K562 (cell line): ENCODE measurements at regions not wholly inside any gene's neighbourhood (a gene's known extent, or its start where the extent isn't known, plus 50 kb on each side); places are given as distances from the start of the nearest gene placed in this dataset.

Experiments
- ATAC-seq: fragments of 200-7000 bp; cut with Tn5 transposase; 3 replicates; pipeline ENCODE4 v1.9.1; 2020; ENCODE audit warnings: moderate library complexity
- BruUV-seq: library from RNA; stranded (reverse); fragments of 400-500 nt; replicated peaks from 2 replicates; lab custom pipeline; 2021; lab: Mats Ljungman, UMichigan
- CTCF ChIA-PET: fragments of 300-600 bp; formaldehyde crosslinking; extraction: SDS; loops from one replicate; lab custom pipeline; 2021; ENCODE audit warnings: low intra/inter-chr PET ratio; lab: Yijun Ruan, JAX
- POLR2A ChIA-PET: fragments of 300-600, 350-650 bp; sonication (Branson Sonifier 250); formaldehyde crosslinking; extraction: SDS; loops from one replicate; lab custom pipeline; 2021; ENCODE audit warnings: antibody characterized with exemption, inconsistent platforms; lab: Yijun Ruan, JAX
- DNase-seq, 4 experiments: peaks; one replicate each; pipeline versions ENCODE4 v3.0.0 to v3.0.0-alpha.2; 2011 to 2018; ENCODE audit warnings: low spot score in 3 of 4, mixed read lengths in 3 of 4; ENCODE audit errors: extremely low read depth in 1 of 4
- FAIRE-seq: peaks from 2 replicates; lab custom pipeline; 2011; peaks lifted over from hg19 to GRCh38; lab: Jason Lieb, UNC
- H2AFZ ChIP-seq: 2 replicates; pipeline ENCODE4 v1.6.0; 2011; ENCODE audit warnings: low read depth, low read length, control low read depth, inconsistent platforms
- H3K27ac ChIP-seq: fragments of 200-600 bp; 3 replicates; pipeline ENCODE4 v1.8.0; 2011; ENCODE audit warnings: low read depth, mild to moderate bottlenecking, control low read depth, inconsistent platforms, low read length, moderate library complexity, mixed read lengths; ENCODE audit errors: extremely low read depth
- H3K27me3 ChIP-seq, 2 experiments: fragments of 300-600 bp in 1 of 2; 2 replicates in 1 of 2; 3 replicates in 1 of 2; pipeline versions ENCODE4 v1.6.0 to v1.8.0; 2011; ENCODE audit warnings: inconsistent platforms in 2 of 2, low read length in 2 of 2, mild to moderate bottlenecking in 1 of 2, mixed read lengths in 1 of 2, moderate library complexity in 1 of 2; ENCODE audit not compliant: control insufficient read depth in 2 of 2, insufficient read depth in 2 of 2
- H3K36me3 ChIP-seq: fragments of 300-600 bp; 3 replicates; pipeline ENCODE4 v1.8.0; 2011; ENCODE audit warnings: mild to moderate bottlenecking, low read length, inconsistent platforms; ENCODE audit not compliant: control insufficient read depth, insufficient read depth
- H3K4me1 ChIP-seq, 2 experiments: fragments of 200-600 bp in 1 of 2; replicated peaks in 1 of 2; 2 replicates in 1 of 2; 3 replicates in 1 of 2; pipeline versions ENCODE4 v1.5.1 to v1.8.0; 2011; ENCODE audit warnings: inconsistent platforms in 2 of 2, low read length in 2 of 2, mild to moderate bottlenecking in 1 of 2, mixed read lengths in 1 of 2, moderate library complexity in 1 of 2; ENCODE audit not compliant: control insufficient read depth in 2 of 2, insufficient read depth in 2 of 2
- H3K4me2 ChIP-seq: 2 replicates; pipeline ENCODE4 v1.6.1; 2011; ENCODE audit warnings: low read length, control low read depth, inconsistent platforms, mixed read lengths; ENCODE audit not compliant: insufficient read depth
- H3K4me3 ChIP-seq: fragments of 200-600 bp; sonication (generic), shearing (Covaris generic); 2 replicates; pipeline ENCODE4 v1.5.1; 2016; ENCODE audit warnings: control low read depth, inconsistent platforms
- H3K79me2 ChIP-seq: fragments of 200-600 bp; 3 replicates; pipeline ENCODE4 v1.8.0; 2011; ENCODE audit warnings: low read length, inconsistent platforms; ENCODE audit not compliant: control insufficient read depth, insufficient read depth
- H3K9ac ChIP-seq, 2 experiments: 2 replicates each; pipeline versions ENCODE4 v1.6.0 to v1.6.1; 2011; ENCODE audit warnings: low read depth in 2 of 2, low read length in 2 of 2, control low read depth in 1 of 2, inconsistent platforms in 1 of 2, mild to moderate bottlenecking in 1 of 2, mixed read lengths in 1 of 2; ENCODE audit not compliant: insufficient read depth in 1 of 2
- H3K9me1 ChIP-seq: one replicate; pipeline ENCODE4 v1.6.0; 2011; ENCODE audit warnings: inconsistent platforms, mild to moderate bottlenecking, low read length, moderate library complexity; ENCODE audit not compliant: control insufficient read depth, insufficient read depth
- H3K9me3 ChIP-seq: replicated peaks from 2 replicates; pipeline ENCODE4 v1.5.1; 2011; ENCODE audit warnings: low read depth, low read length, inconsistent platforms; ENCODE audit not compliant: control insufficient read depth, insufficient read depth
- H4K20me1 ChIP-seq: replicated peaks from 2 replicates; pipeline ENCODE4 v1.6.1; 2011; ENCODE audit warnings: low read length, inconsistent platforms, mixed read lengths; ENCODE audit not compliant: control insufficient read depth, insufficient read depth
- EZH2 ChIP-seq: IDR thresholded peaks from 2 replicates; pipeline ENCODE4 v1.6.1; 2012; ENCODE audit warnings: low read depth, mild to moderate bottlenecking, inconsistent platforms, low read length, borderline replicate concordance
- HDAC3 ChIP-seq: fragments of 450-650 bp; IDR thresholded peaks from 2 replicates; pipeline ENCODE4 v1.6.1; 2018; ENCODE audit warnings: borderline replicate concordance, mild to moderate bottlenecking, moderate library complexity; ENCODE audit not compliant: partially characterized antibody
- PTRF ChIP-seq: fragments of 450-650 bp; IDR thresholded peaks from 2 replicates; pipeline ENCODE4 v1.6.1; 2016; ENCODE audit warnings: mild to moderate bottlenecking, missing genetic modification characterization, missing compliant biosample characterization
- ZFP1 ChIP-seq: fragments of 450-650 bp; formaldehyde crosslinking; IDR thresholded peaks from 2 replicates; pipeline ENCODE4 v1.4.0; 2020; ENCODE audit warnings: mild to moderate bottlenecking, mixed read lengths
- ZNF551 ChIP-seq: fragments of 250-450 bp; sonication (Bioruptor Pico); IDR thresholded peaks from 2 replicates; pipeline ENCODE4 v1.5.0; 2021; ENCODE audit warnings: mild to moderate bottlenecking, moderate library complexity
- WGBS: fragments of 100-300 bp; shearing (Covaris generic); methylation state at CpG from one replicate; pipeline ENCODE4 v1.1.6; 2016; ENCODE audit warnings: low coverage, mixed read lengths; ENCODE audit not compliant: insufficient coverage; ENCODE audit errors: missing lambda C conversion rate; 5-methylcytosine and 5-hydroxymethylcytosine counted together
- in situ Hi-C: fragments of 300-500 bp; cut with MboI; formaldehyde crosslinking; loops from 4 replicates; pipeline ENCODE4 v1.15.0; 2018; ENCODE audit warnings: inconsistent platforms, mixed read lengths
- intact Hi-C: fragments of 100-400 bp; cut with micrococcal nuclease; formaldehyde crosslinking; loops from 2 replicates; pipeline ENCODE4 v1.14.2; 2022
- TF ChIP-seq, protein P1 (sequence below), 2 experiments: IDR thresholded peaks; 2 replicates each; pipeline ENCODE4 v1.6.1; 2012; ENCODE audit warnings: improper control_type of control experiment in 2 of 2, low read depth in 2 of 2, low read length in 2 of 2, borderline replicate concordance in 1 of 2
- TF ChIP-seq, protein P2 (sequence below): IDR thresholded peaks from 3 replicates; pipeline ENCODE4 v1.6.1; 2011; ENCODE audit warnings: borderline replicate concordance, mild to moderate bottlenecking; ENCODE audit not compliant: insufficient read length, insufficient read depth
- TF ChIP-seq, protein P3 (sequence below), 2 experiments: fragments of 450-650 bp; formaldehyde crosslinking in 1 of 2; IDR thresholded peaks; 2 replicates each; pipeline versions ENCODE4 v1.4.0 to v1.6.1; 2014 to 2020; ENCODE audit warnings: mild to moderate bottlenecking in 2 of 2, borderline replicate concordance in 1 of 2, low read depth in 1 of 2

DNA sequence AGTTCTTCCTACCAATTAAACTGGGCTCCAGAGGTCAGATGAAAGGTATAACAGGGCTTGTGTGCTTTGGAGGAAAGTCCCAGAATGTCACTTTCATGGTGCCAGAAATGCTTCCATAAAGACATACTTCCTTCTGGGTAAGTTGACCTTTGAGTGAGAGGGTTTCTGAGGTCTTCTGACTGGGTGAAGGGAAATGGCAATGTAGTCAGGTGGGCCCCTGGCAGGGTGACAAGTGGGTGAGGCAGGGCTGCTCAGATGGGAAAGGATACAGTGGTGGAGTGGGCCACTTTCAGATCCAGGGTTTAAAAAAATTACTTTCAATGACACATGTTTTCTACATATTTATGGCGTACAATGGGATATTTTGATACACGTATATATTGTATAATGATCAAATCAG is 136.5 kb upstream of the PITX1 start:
- FAIRE-seq (no peak), DNase-seq (no peak), ATAC-seq (no peak)
- no peaks in the 10 kb centered on the region for H3K36me3 ChIP-seq
- TF ChIP-seq, protein P1, sequence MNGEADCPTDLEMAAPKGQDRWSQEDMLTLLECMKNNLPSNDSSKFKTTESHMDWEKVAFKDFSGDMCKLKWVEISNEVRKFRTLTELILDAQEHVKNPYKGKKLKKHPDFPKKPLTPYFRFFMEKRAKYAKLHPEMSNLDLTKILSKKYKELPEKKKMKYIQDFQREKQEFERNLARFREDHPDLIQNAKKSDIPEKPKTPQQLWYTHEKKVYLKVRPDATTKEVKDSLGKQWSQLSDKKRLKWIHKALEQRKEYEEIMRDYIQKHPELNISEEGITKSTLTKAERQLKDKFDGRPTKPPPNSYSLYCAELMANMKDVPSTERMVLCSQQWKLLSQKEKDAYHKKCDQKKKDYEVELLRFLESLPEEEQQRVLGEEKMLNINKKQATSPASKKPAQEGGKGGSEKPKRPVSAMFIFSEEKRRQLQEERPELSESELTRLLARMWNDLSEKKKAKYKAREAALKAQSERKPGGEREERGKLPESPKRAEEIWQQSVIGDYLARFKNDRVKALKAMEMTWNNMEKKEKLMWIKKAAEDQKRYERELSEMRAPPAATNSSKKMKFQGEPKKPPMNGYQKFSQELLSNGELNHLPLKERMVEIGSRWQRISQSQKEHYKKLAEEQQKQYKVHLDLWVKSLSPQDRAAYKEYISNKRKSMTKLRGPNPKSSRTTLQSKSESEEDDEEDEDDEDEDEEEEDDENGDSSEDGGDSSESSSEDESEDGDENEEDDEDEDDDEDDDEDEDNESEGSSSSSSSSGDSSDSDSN (IDR thresholded peaks at IDR 0.05; ENCODE audit: borderline replicate concordance in 1 of 2, low read depth in 2 of 2, low read length in 2 of 2) = no peak
- TF ChIP-seq, protein P2, sequence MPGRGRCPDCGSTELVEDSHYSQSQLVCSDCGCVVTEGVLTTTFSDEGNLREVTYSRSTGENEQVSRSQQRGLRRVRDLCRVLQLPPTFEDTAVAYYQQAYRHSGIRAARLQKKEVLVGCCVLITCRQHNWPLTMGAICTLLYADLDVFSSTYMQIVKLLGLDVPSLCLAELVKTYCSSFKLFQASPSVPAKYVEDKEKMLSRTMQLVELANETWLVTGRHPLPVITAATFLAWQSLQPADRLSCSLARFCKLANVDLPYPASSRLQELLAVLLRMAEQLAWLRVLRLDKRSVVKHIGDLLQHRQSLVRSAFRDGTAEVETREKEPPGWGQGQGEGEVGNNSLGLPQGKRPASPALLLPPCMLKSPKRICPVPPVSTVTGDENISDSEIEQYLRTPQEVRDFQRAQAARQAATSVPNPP = no peak
- TF ChIP-seq EZH2 = no peak
- TF ChIP-seq ZFP1 (CRISPR knock-in tag) = no peak
- no peak for TF ChIP-seq PTRF (tag)
- TF ChIP-seq, protein P3, sequence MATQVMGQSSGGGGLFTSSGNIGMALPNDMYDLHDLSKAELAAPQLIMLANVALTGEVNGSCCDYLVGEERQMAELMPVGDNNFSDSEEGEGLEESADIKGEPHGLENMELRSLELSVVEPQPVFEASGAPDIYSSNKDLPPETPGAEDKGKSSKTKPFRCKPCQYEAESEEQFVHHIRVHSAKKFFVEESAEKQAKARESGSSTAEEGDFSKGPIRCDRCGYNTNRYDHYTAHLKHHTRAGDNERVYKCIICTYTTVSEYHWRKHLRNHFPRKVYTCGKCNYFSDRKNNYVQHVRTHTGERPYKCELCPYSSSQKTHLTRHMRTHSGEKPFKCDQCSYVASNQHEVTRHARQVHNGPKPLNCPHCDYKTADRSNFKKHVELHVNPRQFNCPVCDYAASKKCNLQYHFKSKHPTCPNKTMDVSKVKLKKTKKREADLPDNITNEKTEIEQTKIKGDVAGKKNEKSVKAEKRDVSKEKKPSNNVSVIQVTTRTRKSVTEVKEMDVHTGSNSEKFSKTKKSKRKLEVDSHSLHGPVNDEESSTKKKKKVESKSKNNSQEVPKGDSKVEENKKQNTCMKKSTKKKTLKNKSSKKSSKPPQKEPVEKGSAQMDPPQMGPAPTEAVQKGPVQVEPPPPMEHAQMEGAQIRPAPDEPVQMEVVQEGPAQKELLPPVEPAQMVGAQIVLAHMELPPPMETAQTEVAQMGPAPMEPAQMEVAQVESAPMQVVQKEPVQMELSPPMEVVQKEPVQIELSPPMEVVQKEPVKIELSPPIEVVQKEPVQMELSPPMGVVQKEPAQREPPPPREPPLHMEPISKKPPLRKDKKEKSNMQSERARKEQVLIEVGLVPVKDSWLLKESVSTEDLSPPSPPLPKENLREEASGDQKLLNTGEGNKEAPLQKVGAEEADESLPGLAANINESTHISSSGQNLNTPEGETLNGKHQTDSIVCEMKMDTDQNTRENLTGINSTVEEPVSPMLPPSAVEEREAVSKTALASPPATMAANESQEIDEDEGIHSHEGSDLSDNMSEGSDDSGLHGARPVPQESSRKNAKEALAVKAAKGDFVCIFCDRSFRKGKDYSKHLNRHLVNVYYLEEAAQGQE (IDR thresholded peaks at IDR 0.05; ENCODE audit: borderline replicate concordance) = no peak
- TF ChIP-seq, protein P3 (CRISPR knock-in tag; IDR thresholded peaks at IDR 0.05; ENCODE audit: low read depth) = no peak
- TF ChIP-seq ZNF551 (CRISPR knock-in tag) = no peak
- no peak for TF ChIP-seq HDAC3
- H3K9me1 ChIP-seq = no peaks in the 10 kb centered on the region
- no peak overlapping the region for H3K4me2 ChIP-seq
- H2AFZ ChIP-seq = no peak overlapping the region
- no peaks in the 10 kb centered on the region for H3K9me3 ChIP-seq
- H3K27ac ChIP-seq = no peak overlapping the region
- in situ Hi-C loops (no loop called here), intact Hi-C loops (no loop called here)
- BruUV-seq = no TSS peak
- H3K9ac ChIP-seq = no peak overlapping the region
- H3K4me3 ChIP-seq = no peak overlapping the region
- 42% methylated on average over 2 of the region's 2 CpGs for WGBS
- no peaks in the 10 kb centered on the region for H4K20me1 ChIP-seq
- peaks cover 7% of the 10 kb centered on the region; the same call in 1 of the 3 replicates for H3K79me2 ChIP-seq
- no peaks in the 10 kb centered on the region for H3K27me3 ChIP-seq
- ChIA-PET POLR2A (interaction anchor here (1.2 kb wide), 1 partner anchor 10 kb away, joined by 3 read pairs; no protein-coding TSS in a partner anchor), CTCF (no interaction called here)
- peaks cover 22 to 27% of the 10 kb centered on the region in 2 experiments; a peak in 4 of 5 replicates for H3K4me1 ChIP-seq
